ENCODE measurements at regions not wholly inside any gene's neighbourhood (a gene's known extent, or its start where the extent isn't known, plus 50 kb on each side); places are given as distances from the start of the nearest gene placed in this dataset.
"Not testable (repeated sequence)": the region's sequence is repeated elsewhere in the genome, so short reads cannot be mapped to it uniquely, and the experiment has no call there.

DNA sequence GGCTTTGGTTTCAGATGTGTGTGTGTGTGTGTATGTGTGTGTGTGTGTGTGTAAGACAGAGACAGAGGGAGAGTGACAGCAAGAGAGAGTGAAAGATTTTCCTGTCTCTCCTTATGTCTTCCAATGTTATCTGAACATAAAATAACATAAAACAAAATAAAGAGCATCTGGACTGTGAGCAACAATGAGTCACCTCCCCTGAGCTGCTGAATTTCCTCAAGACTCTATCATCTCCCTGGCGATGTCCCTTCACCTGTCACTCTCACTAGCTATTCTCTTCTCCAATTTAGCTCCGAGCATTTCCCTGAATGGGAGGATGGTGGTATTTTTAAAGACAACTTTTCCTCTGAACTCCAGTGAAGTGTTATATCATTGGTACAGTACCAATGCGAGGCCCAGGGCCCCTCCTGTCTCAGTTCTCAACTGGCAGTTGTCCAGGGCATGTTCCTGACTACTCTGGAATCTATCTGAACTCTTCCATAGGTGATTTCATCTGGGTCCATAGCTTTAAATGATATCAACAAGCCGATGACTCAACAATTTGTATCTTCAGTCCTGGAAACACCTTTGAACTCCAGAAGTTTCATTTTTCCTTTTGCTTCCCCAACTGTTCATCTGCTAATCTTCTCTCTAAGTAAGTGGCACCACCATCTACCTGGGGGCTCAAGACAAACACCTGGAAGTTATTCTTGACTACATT is 195.0 kb upstream of the CLNK start:
- DNase-seq: no peak

DNA sequence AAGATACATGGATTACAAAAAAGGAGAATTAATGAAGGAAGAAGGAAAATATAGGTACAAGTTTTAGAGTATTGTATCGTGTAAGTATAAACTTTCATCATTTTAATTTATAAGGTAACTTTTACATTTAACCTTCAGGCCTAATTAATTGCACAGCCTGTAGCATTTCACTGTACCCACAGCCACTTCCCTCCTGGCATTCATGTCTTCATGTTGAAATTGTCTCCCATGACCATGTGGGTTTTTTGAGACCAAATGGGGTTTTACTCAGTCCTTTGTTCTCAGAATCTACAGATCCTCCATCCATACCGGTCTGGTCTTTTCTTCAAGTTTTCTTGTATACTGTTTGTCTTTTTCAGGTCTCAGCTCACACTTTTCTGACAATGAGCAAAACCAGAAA is 194.3 kb upstream of the CLNK start:
- DNase-seq: no peak

- no peak for DNase-seq
Measured at GRCh38 chr4:10877076-10877475, 192.5 kb upstream of the CLNK start.

- DNase-seq: no peak
Measured at GRCh38 chr4:10875144-10875799, 190.7 kb upstream of the CLNK start.

DNA sequence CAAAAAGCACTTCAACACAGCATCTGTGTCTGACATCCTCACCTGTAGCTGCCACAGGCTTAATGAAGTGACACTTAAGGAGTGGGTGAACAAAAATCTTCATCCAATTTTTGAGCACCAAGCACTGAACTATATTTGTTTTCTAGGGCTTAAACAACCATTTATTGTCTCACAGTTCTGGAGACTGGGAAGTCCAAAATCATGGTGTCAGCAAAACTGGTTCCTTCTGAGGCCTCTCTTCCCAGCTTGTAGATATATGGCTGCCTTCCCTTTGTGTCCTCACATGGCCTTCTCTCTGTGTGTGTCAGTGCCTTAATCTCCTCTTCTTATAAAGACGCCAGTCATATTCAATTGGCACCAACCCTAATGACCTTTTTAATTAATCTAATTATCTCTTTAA is 189.2 kb upstream of the CLNK start:
- no peak for DNase-seq

DNA sequence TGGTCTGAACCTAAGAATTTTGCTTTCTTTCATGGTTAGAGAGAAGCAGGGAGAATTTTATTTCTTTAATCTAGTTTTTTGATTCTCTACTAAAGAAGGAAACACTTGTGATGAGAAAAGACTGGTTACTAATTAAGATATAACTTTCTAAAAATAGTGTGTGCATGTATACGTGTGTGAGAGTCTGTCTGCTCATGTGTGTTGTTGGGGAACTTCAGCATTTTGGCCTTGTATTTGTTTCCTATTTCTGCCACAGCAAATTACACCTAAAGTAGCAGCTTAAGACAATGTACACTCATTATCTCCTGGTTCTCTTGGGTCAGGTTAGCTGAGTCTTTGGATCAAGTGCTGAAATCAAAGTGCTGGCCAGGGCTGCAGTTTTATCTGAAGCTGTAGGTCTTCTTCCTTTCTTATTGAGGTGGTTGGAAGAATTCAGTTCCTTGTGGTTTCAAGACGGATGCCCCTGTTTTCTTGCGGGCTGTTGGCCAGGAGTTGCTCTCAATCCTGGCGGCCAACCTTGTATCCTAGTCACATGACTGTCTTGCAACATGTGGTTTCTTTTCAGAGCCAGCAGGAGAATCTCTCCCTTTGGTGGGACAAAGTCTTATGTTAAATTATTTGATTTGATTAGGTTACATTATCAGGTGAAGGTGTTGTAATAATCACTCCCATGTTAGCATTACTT is 188.4 kb upstream of the CLNK start:
- DNase-seq: no peak

DNA sequence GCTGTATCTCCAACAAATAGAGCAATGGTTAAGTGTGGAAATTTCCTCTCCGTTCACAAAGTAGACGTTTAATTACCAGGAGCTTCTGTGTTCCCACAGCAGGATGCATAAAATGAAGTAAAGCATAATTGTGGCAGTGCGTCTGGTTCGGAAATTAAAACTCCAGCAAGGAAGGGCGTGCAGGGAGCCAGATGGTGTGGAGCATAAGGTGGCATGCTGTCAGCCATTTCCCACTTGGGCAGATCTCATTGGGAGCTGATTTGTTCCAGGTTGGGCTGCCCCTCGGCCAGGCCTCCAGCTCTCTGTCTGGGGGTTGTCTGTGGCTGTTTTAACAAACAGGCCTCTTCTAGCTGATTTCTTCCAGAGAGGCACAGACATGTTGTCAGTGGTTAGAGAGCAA is 182.1 kb upstream of the CLNK start:
- DNase-seq: no peak

DNA sequence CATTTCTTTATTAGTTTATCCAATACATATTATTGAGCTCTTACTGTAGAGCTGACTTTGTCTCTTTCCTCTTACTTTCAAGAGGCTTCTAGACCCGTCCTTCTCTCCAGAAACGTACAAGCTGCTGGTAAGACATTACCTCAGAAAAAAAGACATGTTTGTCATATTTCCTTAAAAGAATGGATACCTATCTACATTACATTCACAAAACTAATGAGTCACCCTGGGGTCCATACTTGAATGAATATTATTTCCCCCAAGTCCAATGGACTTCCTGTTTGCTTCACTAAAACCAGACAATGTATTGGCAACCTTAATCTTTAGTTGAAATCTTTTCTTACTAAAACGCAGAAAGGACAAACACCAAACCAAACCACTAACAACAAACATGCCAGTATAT is 176.5 kb upstream of the CLNK start:
- DNase-seq: no peak

DNA sequence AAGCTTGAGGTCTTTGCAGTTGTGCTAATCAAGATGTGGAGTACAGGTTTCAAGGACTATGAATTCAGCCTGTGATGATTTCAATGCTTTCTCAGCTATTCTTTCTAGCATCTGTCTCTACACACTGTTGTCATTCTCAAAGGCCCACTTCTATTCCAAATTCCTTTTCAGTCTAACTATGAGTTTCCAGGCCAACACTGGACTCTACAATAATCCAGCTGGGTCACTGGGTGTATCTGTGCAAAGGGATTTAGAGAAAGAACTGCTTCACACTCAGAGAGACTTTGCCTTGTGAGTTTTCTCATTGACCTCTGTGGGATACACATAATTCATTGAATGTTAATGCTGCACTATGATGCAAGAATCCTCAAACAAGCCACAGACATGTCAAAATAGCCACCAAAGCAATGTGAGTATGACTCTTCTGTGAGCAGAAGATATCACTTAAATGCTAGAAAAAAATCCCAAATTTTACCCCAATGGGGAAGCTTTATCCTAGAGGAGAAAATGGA is 171.8 kb upstream of the CLNK start:
- DNase-seq: no peak

DNA sequence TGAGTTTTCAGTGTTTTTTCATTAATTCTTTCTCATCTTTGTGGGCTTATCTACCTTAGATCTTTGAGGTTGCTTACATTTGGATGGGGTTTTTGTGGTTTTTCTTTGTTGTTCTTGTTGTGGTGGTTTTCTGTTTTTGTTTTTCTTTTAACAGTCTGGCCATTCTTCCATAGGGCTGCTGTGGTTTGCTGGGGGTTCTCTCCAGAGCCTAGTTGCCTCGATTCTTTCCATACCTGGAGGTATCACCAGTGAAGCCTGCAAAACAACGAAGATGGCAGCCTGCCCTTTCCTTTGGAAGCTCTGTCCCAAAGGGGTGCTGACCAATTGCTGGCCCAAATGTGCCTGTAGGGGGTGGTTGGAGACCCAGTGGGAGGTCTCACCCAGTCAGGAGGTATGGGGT is 168.6 kb upstream of the CLNK start:
- no peak for DNase-seq

DNA sequence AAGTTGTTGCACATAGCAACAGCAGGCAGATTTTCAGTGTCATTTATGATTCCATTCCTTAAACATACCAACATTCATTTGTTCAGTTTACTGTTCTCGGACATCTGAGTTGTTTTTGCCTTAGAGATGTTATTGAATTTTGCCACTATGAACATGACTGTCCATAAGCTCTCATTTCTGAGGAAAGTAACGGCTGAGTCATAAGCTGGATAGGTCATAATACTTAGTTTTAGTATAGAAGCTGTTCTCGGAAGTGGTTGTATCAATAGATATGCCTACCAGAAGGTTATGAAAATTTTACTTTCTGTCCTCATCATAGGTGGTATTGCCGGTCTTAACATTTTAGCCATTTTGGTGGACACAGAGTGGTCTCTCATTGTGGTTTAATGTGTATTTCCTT is 157.1 kb upstream of the CLNK start:
- no peak for DNase-seq

- DNase-seq: no peak
Measured at GRCh38 chr4:10837151-10837550, 152.6 kb upstream of the CLNK start.

- no peak for DNase-seq
Measured at GRCh38 chr4:10832806-10833628, 148.4 kb upstream of the CLNK start.

GRCh38 chr4:10831727-10832408 is 147.3 kb upstream of the CLNK start:
- no peak for DNase-seq

- DNase-seq: not testable (repeated sequence)
Measured at GRCh38 chr4:10828918-10829538, 144.5 kb upstream of the CLNK start.

GRCh38 chr4:10821826-10822225 is 137.3 kb upstream of the CLNK start:
- DNase-seq: no peak

GRCh38 chr4:10816571-10816970 is 132.0 kb upstream of the CLNK start:
- no peak for DNase-seq

DNA sequence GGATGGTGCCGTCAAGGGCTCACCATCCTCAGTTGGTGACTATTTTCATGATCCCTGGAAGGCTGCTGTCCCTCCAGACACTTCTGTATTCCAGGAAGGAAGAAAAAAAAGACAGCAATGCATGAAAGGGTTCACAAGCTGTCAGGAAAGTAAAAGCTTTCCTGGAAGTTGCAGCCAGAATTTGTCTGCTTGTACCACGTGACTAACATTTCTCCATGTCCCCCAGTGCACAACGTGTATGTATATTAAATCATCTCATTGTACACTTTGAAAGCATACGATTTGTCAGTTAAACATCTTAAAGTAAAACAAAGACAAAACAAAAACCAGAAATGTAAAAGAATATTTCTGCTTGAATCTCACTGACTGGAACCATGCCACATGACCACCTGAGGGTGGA is 127.4 kb upstream of the CLNK start:
- no peak for DNase-seq

DNA sequence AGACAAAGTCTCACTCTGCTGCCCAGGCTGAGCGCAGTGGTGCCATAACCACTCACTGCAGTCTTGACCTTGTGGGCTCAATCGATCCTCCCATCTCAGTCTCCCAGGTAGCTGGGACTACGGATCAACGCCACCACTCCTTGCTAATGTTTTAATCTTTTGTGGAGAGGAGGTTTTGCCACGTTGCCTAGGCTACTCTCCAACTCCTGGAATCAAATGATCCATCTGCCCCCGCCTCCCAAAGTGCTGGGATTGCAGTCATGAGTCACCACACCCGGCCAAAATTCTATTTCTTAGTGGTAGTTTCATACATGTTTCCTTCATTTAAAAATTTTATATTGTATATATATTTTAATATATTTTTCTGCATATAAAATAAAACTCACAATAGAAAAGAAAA is 125.8 kb upstream of the CLNK start:
- no peak for DNase-seq

DNA sequence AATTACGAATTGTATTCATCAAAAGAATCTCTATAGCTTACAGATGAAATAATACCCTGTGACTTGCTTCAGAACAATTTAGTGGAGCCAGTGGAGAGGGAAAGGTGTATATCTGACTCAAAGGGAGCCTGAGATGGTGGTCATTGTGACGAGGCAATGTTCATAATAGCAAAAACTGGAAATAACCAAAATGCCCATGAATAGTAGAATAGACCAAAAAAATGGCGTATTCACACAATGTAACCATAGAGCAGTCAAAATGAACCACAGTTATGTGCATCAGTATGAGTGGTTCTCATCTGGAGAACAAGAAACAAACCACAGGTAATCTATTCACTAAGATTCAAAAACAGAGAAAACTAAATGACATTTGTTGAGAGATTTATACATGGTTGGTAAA is 125.3 kb upstream of the CLNK start:
- no peak for DNase-seq

DNA sequence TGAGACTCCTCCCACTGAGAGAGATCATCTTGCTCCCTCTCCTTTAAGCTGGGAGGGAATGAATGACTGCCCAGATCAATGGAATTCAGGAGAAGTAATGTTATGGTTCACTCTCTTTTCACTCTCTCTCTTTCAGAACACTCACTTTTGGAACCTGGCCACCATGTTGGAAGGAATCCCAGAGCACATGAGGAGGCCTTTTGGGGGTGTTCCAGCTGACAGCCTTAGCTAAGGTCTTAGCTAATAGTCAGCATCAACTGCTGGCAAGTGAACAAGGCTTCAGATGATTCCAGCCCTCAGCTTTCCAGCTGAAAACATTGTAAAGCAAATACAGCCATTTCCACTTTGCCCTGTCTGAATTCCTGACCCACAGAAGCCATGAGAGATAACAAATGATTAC is 124.0 kb upstream of the CLNK start:
- no peak for DNase-seq

DNA sequence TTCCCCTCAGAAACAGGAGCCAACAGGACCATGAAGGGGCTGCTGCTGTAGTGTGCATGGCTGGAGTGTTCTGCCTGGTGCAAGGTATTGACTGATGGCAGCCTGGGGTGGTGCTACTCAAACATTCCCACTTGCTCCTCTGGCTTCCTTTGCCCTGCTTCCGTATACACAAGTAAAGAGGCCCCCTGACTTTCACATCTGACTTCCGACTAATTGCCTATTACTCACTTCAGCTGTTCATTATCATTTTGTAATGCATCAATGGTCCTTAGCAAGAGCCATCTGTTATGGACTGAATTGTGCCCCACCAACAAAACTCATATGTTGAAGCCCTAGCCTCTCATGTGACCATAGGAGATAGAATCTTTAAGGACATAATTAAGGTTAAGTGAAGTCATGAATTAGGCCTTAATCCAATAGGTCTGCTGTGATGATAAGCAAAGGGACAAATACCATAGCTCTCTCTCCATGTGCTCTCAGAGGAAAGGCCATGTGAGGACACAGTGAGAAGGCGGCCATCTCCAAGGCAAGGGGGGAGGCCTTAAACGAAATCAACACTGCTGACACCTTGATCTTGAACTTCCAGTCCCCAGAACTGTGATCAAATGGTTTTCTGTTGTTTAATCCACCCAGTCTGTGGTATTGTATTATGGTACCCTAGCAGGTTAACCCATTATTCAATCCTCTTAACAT is 122.5 kb upstream of the CLNK start:
- DNase-seq: no peak

Data from CD4-positive, alpha-beta T cell treated with Interleukin-4 for 4 hours (primary cell).